ENCODE measurements at regions not wholly inside any gene's neighbourhood (a gene's known extent, or its start where the extent isn't known, plus 50 kb on each side); places are given as distances from the start of the nearest gene placed in this dataset.

GRCh38 chr16:74123826-74124225, 172.8 kb upstream of the PSMD7 start:
- no peaks in the 10 kb centered on the region for H3K79me2 ChIP-seq
- no peak for TF ChIP-seq CTCF (IDR thresholded peaks at IDR 0.05)
- H2AFZ ChIP-seq = no peak overlapping the region

GRCh38 chr16:74123195-74123594, 173.4 kb upstream of the PSMD7 start:
- no peak overlapping the region for H3K4me2 ChIP-seq (ENCODE audit: low read length)
- H3K9me3 ChIP-seq (ENCODE audit: control insufficient read depth, low read length) = no peaks in the 10 kb centered on the region
- no peak overlapping the region for H3K27ac ChIP-seq
- H3K36me3 ChIP-seq (ENCODE audit: control insufficient read depth, insufficient read depth, low read length) = no peaks in the 10 kb centered on the region
- H3K9ac ChIP-seq = no peak overlapping the region
- no peaks in the 10 kb centered on the region for H3K4me1 ChIP-seq
- no peak overlapping the region for H2AFZ ChIP-seq
- H3K27me3 ChIP-seq (ENCODE audit: control insufficient read depth, insufficient read depth, low read length) = no peaks in the 10 kb centered on the region
- H3K4me3 ChIP-seq (ENCODE audit: low read depth, low read length) = no peak overlapping the region
- H3K79me2 ChIP-seq = no peaks in the 10 kb centered on the region
- no peak for TF ChIP-seq CTCF (IDR thresholded peaks at IDR 0.05)

More at GRCh38 chr16:74123826-74124225, 172.8 kb upstream of the PSMD7 start:
- no peaks in the 10 kb centered on the region for H3K36me3 ChIP-seq (ENCODE audit: control insufficient read depth, insufficient read depth, low read length)
- H3K4me3 ChIP-seq (ENCODE audit: low read depth, low read length) = no peak overlapping the region
- H3K27ac ChIP-seq = no peak overlapping the region
- H3K9me3 ChIP-seq (ENCODE audit: control insufficient read depth, low read length) = no peaks in the 10 kb centered on the region
- no peak overlapping the region for H3K4me2 ChIP-seq (ENCODE audit: low read length)
- no peak overlapping the region for H3K9ac ChIP-seq
- H3K4me1 ChIP-seq = no peaks in the 10 kb centered on the region
- H3K27me3 ChIP-seq (ENCODE audit: control insufficient read depth, insufficient read depth, low read length) = no peaks in the 10 kb centered on the region

GRCh38 chr16:74117798-74118197, 178.8 kb upstream of the PSMD7 start:
- Histone ChIP-seq H3K9ac (no peak overlapping the region), H3K27ac (no peak overlapping the region), H3K4me1 (no peaks in the 10 kb centered on the region), H3K36me3 (ENCODE audit: control insufficient read depth, insufficient read depth, low read length) (no peaks in the 10 kb centered on the region), H3K27me3 (ENCODE audit: control insufficient read depth, insufficient read depth, low read length) (no peaks in the 10 kb centered on the region), H3K4me3 (ENCODE audit: low read depth, low read length) (no peak overlapping the region), H3K4me2 (ENCODE audit: low read length) (no peak overlapping the region), H3K79me2 (no peaks in the 10 kb centered on the region), H2AFZ (no peak overlapping the region), H3K9me3 (ENCODE audit: control insufficient read depth, low read length) (no peaks in the 10 kb centered on the region)
- no peak for TF ChIP-seq CTCF (IDR thresholded peaks at IDR 0.05)

GRCh38 chr16:74113545-74113944, 183.1 kb upstream of the PSMD7 start:
- Histone ChIP-seq H3K9ac (no peak overlapping the region), H3K27me3 (ENCODE audit: control insufficient read depth, insufficient read depth, low read length) (no peaks in the 10 kb centered on the region), H3K4me2 (ENCODE audit: low read length) (no peak overlapping the region), H2AFZ (no peak overlapping the region), H3K36me3 (ENCODE audit: control insufficient read depth, insufficient read depth, low read length) (no peaks in the 10 kb centered on the region), H3K79me2 (no peaks in the 10 kb centered on the region), H3K4me1 (no peaks in the 10 kb centered on the region), H3K27ac (no peak overlapping the region), H3K9me3 (ENCODE audit: control insufficient read depth, low read length) (no peaks in the 10 kb centered on the region), H3K4me3 (ENCODE audit: low read depth, low read length) (no peak overlapping the region)
- no peak for TF ChIP-seq CTCF (IDR thresholded peaks at IDR 0.05)

GRCh38 chr16:74111456-74111982, 185.1 kb upstream of the PSMD7 start:
- H3K27ac ChIP-seq = no peak overlapping the region
- no peak overlapping the region for H3K4me2 ChIP-seq (ENCODE audit: low read length)
- no peak overlapping the region for H3K9ac ChIP-seq
- no peaks in the 10 kb centered on the region for H3K4me1 ChIP-seq
- TF ChIP-seq CTCF (IDR thresholded peaks at IDR 0.05) = no peak
- no peak overlapping the region for H3K4me3 ChIP-seq (ENCODE audit: low read depth, low read length)
- H3K27me3 ChIP-seq (ENCODE audit: control insufficient read depth, insufficient read depth, low read length) = no peaks in the 10 kb centered on the region
- H3K9me3 ChIP-seq (ENCODE audit: control insufficient read depth, low read length) = no peaks in the 10 kb centered on the region
- no peaks in the 10 kb centered on the region for H3K36me3 ChIP-seq (ENCODE audit: control insufficient read depth, insufficient read depth, low read length)
- H3K79me2 ChIP-seq = no peaks in the 10 kb centered on the region
- H2AFZ ChIP-seq = no peak overlapping the region
